GM21515 (cell line): ENCODE measurements at regions not wholly inside any gene's neighbourhood (a gene's known extent, or its start where the extent isn't known, plus 50 kb on each side); places are given as distances from the start of the nearest gene placed in this dataset.

Experiments
- ATAC-seq: cut with Tn5 transposase; IDR thresholded peaks from one replicate; pipeline ENCODE4 v1.9.1; 2021; ENCODE audit not compliant: unreplicated experiment

DNA sequence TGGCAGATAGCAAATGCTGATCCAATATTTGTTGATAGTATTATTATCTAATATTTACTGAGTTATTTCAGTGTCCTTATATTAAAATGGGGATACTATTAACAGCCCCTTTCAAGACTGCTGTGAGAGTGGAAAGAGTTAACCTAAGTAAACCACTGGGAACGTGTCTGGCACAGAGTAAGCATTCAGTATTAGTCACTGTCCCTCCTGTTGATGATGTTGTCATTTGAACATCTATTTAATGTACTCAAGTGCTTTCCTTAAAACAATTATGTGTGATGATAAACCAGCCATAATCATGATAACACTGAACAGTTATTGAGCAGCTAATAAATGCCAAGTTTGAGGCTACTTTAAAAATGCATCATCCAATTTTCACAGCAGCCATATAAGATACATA lies 135.7 kb upstream of the XYLT1 start:
- no peak for ATAC-seq

- ATAC-seq, result no peak
Observed at GRCh38 chr16:17605784-17606183, 135.0 kb upstream of the XYLT1 start.

DNA sequence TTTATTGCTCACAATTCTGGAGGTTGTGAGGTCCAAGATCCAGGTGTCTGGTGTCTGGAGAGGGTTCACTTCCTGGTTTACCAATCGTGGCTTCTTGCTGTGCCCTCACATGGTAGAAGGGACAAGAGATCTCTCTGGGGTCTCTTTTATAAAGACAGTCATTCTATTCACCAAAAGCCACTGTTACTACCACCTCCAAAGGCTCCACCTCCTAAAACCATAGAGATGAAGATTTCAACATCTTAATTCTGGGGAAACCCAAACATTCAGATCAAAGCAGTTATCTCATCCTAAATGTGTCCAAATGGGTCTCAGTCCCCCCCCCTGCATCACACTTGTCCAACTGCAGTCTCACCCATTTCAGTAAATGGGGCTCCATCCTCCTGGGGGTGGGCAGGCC lies 132.9 kb upstream of the XYLT1 start:
- no peak for ATAC-seq

DNA sequence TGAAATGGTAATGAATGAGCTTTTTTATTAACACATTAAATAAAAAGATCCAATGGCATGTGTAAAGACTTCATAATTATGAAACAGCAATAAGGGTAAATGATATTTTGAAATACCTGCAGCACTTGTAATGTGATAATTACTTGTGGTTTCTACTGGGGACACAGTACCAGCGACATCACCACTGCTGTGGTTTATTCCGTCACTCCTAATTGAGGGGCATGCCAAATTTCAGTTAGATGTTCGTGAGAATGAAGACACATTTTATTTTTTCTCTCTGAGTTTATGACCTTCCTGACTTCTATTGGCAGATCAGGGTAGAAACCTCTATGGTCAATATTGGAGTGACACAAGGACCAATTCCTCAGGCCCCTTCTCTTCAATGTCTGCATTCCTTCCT lies 131.9 kb upstream of the XYLT1 start:
- ATAC-seq, result no peak

DNA sequence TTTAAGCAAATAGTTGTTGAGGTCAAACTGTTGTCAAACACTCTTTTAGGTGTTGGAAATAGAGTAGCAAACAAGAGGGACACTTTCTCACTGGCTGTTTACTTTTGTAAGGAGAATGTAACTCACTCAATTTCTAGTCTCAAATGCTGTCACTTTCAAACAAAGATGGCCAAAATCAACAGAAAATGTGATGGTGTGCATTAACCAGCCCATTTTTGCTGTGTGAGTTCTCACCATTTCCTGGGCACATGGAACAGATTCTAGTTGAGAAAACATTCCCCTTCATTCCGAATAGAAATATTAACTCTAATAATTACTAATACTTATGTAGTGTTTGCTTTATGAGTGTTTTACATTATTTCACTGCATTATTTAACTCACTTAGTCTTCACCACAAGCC lies 128.2 kb upstream of the XYLT1 start:
- ATAC-seq, result no peak

GRCh38 chr16:17591655-17592405 lies 121.1 kb upstream of the XYLT1 start:
- ATAC-seq, result no peak

- ATAC-seq, result no peak
Observed at GRCh38 chr16:17590711-17591654, 120.2 kb upstream of the XYLT1 start.

DNA sequence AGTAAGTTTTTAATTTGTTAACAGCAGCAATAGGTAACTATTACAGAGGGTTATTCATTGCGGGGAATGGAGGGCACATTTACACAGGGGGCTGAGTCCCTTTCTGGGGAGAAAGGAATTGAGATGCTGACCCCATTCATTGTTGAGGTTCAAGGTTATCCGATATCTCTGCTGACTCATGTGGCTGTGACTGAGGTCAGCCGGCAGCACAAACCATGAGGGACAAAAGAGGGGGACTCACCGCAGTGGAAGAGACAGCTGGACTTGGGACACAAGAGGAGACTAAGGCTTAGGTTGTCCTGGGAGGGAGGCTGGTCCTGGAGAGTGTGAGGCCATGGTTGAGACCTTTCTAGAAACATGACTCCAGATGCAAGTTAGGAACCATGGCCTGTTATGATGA lies 119.1 kb upstream of the XYLT1 start:
- ATAC-seq, result no peak

DNA sequence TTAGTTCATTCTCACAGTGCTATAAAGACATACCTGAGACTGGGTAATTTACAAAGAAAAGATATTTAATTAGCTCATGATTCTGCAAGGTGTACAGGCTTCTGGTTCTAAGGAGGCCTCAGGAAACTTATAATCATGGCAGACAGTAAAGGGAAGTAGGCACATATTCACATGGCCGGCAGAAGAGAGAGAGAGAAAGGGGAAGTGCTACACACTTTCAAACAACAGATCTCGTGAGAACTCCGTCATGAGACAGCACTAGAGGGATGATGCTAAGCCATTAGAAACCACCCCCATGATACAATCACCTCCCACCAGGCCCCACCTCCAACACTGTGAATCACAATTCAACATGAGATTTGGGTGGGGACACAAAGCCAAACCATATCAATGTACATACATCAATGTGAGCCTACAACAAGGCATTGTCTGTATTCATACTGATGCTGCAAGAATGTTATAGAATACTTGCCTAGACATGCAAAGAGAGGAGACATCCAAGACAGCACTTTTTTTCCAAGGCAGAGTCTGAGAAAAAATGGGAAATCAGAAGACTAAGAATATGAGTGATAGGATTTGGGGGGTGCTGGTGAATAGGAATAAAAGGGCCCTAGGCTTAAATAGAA lies 114.8 kb upstream of the XYLT1 start:
- ATAC-seq, result no peak

DNA sequence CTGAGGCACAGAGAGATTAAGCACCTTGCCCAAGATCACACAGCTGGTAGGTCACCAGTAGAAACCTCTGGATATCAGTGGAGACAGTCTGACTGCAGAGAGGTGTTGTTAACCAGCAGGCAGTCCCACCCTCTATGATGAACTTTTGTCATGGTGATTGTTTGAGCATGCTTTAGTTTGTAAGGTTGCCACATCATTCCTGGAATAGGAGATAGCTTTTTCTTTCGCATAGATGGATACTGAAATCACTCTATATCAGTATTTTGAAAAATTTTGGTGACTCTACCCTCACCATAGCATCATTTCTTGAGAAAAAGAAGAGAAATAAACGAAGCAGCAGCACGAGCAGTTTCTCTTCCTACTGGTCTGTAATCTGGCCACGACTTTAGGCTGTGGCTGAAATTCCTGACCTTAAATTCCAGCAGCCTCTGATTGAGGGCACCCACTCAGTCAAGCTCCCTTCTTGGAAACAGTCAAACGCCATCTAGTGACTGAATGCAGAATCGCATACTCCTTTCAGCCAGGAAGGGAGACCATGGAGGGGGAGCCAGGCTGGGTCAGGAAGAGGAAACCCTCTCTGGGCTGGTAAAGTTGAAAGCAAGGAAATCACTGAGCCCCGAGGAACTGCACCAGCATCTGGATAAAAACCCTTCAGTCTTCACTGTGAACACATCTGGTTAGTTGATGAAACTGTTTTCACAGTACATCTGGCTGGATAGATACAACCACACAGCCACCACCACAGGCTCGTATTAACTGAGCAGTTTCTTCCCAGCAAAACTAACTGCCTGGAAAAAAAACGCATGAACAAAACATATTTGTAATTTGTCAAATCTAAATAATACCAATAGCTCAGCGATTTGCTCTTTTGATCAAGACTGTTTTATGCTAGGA lies 108.5 kb upstream of the XYLT1 start:
- ATAC-seq, result no peak

GRCh38 chr16:17574256-17574655 lies 103.5 kb upstream of the XYLT1 start:
- ATAC-seq, result no peak

DNA sequence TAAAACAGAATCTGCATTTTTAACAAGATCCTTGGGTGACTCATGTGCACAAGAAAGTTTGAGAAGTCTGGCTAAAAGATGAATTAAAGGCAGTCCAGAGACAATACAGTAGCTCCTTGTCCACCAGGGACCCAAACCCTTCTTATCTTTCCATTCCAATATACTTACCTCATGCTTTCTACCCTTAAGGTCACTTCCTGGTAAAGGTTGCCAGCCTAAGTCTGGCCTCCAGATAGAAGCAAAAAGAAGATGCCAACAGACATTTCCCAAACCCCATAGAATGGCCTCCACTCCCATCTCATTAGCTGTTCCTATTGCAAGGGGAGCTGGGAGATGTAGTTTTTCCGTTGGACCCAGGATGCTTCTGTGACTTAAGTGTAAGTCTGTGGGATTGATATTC lies 101.4 kb upstream of the XYLT1 start:
- ATAC-seq, result no peak

GRCh38 chr16:17571499-17572093 lies 100.8 kb upstream of the XYLT1 start:
- no peak for ATAC-seq

- ATAC-seq, result no peak
Observed at GRCh38 chr16:17568239-17568638, 97.5 kb upstream of the XYLT1 start.

DNA sequence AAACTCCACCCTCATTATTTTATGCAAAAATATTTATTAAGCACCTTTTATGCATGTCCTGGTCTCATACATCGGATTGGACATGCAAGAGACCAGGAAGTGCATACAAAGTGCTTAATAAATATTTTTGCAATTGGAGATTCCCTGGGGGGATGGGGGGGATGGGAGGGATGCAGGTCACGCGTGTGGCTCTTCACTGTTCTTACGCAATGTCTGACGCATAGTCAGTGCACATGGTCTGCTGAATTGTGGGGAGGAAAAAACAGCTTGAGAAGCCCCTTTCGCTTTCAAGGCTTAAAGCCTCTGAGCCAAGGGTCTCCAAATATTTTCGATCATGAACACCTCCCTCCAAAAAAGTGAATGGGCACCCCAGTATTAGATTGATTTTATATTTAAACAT lies 96.7 kb upstream of the XYLT1 start:
- ATAC-seq, result no peak

DNA sequence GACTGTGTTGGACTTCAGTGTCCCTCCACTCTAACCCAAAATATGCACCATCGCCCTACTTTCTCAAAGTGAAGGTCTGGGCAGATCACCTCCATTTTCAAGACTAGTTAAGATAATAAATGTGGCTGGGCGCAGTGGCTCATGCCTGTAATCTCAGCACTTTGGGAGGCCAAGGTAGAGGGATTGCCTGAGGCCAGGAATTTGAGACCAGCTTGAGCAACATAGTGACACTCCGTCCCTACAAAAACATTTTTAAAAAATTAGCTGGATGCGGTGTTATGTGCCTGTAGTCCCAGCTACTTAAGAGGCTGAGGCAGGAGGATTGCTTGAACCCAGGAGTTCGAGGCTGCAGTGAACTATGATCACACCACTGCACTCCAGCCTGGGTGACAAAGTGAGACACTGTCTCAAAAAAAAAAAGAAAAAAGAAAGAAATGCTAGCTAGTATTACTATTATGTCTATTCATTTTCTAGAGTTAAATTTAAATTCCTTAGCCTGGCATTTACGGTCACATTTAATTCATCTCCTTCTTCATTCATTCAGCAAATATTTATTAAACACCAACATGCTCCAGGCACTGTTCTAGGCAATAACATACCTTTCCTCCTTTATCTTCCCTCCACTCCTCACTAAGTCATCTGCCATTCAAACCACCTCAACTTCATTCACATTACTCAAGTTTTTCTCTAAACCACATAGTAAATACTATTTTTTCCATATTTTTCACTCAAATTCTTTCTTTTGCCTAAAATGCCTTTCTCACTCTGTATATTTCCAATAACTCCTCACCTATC lies 96.1 kb upstream of the XYLT1 start:
- ATAC-seq, result no peak

- no peak for ATAC-seq
Observed at GRCh38 chr16:17566075-17566474, 95.3 kb upstream of the XYLT1 start.

DNA sequence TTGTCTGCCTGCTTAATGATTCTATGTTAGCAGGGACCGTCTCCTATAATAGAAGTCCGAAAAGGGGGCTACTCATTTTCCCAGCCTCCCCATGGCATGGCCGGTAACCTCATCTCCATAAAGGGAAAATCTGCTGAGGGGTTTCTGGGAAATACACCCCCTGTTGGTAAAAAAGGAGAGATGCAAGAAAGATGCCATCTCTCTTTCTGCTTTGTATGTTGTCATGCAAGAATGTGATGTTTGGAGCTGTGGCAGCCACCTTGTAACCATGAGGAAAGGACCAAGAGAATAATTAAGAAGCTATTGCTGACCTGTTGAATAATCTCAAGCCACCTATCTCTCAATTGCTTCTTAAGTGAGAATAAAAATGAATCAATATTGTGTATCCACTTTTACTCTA lies 94.8 kb upstream of the XYLT1 start:
- no peak for ATAC-seq

DNA sequence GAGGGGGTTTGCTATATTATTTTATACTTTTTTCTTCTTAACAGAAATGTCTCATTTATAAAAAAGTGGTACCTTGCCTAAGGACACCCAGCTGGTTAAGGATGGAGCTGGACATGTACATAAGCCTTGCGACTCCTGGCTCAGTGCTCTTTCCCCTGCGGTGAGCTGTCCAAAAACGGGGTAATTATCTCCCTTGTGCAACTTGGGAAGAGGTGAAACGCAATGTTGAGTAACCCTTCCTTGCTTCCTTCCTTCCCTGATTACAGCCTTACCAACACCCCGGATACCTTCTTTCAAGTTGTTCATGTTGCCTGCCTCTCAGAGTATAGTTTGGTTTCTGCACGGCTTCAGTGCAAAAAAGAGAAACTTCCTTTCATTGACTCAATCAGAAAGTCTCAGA lies 94.1 kb upstream of the XYLT1 start:
- ATAC-seq, result no peak
